Thyroid gland (tissue), 4 donors: ENCODE measurements at regions not wholly inside any gene's neighbourhood (a gene's known extent, or its start where the extent isn't known, plus 50 kb on each side); places are given as distances from the start of the nearest gene placed in this dataset.

ENCODE experiments used
- DNase-seq, 2 donors: peaks; one replicate each; pipeline ENCODE4 v3.0.0-alpha.2; 2019
- H3K27ac ChIP-seq, 3 donors: fragments of 200-600 bp; sonication (generic); 1 replicate in 2 of 3; 2 replicates in 1 of 3; pipeline ENCODE4 v1.5.1; 2016 to 2019; ENCODE audit warnings: mild to moderate bottlenecking in 1 of 3, moderate library complexity in 1 of 3
- H3K27me3 ChIP-seq: fragments of 200-600 bp; sonication (generic); one replicate; pipeline ENCODE4 v1.5.1; 2019
- H3K36me3 ChIP-seq, 2 donors: fragments of 200-600 bp; sonication (generic); one replicate each; pipeline ENCODE4 v1.5.1; 2016 to 2019
- H3K4me1 ChIP-seq, 2 donors: fragments of 200-600 bp; sonication (generic); one replicate each; pipeline ENCODE4 v1.5.1; 2017 to 2019
- H3K4me3 ChIP-seq, 3 donors: fragments of 200-600 bp; sonication (generic); replicated peaks in 1 of 3; 1 replicate in 2 of 3; 2 replicates in 1 of 3; pipeline ENCODE4 v1.5.1; 2016; ENCODE audit warnings: mild to moderate bottlenecking in 1 of 3
- H3K9me3 ChIP-seq: fragments of 200-600 bp; sonication (generic); one replicate; pipeline ENCODE4 v1.5.1; 2017
- POLR2A ChIP-seq, 2 donors: fragments of 450-650 bp; IDR thresholded peaks; one replicate each; pipeline ENCODE4 v1.6.1; 2017; ENCODE audit warnings: antibody characterized with exemption in 2 of 2, mild to moderate bottlenecking in 2 of 2, moderate library complexity in 1 of 2
- WGBS, 2 donors: methylation state at CpG; one replicate each; pipeline ENCODE4 v1.1.5; 2017; 5-methylcytosine and 5-hydroxymethylcytosine counted together
- intact Hi-C: fragments of 100-400 bp; cut with DNase I; formaldehyde crosslinking; loops from one replicate; pipeline ENCODE4 v1.15.1; 2023
- TF ChIP-seq, protein P1 (sequence below), 6 experiments: fragments of 200-600 bp in 3 of 6; fragments of 450-650 bp in 3 of 6; sonication (generic) in 3 of 6; IDR thresholded peaks; one replicate each; pipeline ENCODE4 v1.5.1; 2016 to 2019; ENCODE audit warnings: antibody characterized with exemption in 6 of 6, mild to moderate bottlenecking in 2 of 6, inconsistent platforms in 1 of 6, moderate library complexity in 1 of 6

- 81 to 88% methylated on average over 4 of the region's 4 CpGs for WGBS, 2 donors
- no peak for TF ChIP-seq POLR2A (IDR thresholded peaks at IDR 0.05)
- TF ChIP-seq, protein P1, sequence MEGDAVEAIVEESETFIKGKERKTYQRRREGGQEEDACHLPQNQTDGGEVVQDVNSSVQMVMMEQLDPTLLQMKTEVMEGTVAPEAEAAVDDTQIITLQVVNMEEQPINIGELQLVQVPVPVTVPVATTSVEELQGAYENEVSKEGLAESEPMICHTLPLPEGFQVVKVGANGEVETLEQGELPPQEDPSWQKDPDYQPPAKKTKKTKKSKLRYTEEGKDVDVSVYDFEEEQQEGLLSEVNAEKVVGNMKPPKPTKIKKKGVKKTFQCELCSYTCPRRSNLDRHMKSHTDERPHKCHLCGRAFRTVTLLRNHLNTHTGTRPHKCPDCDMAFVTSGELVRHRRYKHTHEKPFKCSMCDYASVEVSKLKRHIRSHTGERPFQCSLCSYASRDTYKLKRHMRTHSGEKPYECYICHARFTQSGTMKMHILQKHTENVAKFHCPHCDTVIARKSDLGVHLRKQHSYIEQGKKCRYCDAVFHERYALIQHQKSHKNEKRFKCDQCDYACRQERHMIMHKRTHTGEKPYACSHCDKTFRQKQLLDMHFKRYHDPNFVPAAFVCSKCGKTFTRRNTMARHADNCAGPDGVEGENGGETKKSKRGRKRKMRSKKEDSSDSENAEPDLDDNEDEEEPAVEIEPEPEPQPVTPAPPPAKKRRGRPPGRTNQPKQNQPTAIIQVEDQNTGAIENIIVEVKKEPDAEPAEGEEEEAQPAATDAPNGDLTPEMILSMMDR (IDR thresholded peaks at IDR 0.05) = no peak
- H3K27me3 ChIP-seq = no peaks in the 10 kb centered on the region
- H3K4me3 ChIP-seq = no peak overlapping the region
- DNase-seq = no peak
- no peaks in the 10 kb centered on the region for H3K36me3 ChIP-seq
- intact Hi-C loops = no loop called here
- no peak overlapping the region for H3K27ac ChIP-seq
- H3K4me1 ChIP-seq = no peaks in the 10 kb centered on the region
- H3K9me3 ChIP-seq = no peaks in the 10 kb centered on the region
Observed at GRCh38 chr2:155871940-155872339, 460.6 kb downstream of the NR4A2 start.

- H3K4me3 ChIP-seq = no peak overlapping the region
- TF ChIP-seq POLR2A (IDR thresholded peaks at IDR 0.05) = no peak
- TF ChIP-seq, protein P1 (IDR thresholded peaks at IDR 0.05) = no peak
- H3K4me1 ChIP-seq = no peaks in the 10 kb centered on the region
- H3K27ac ChIP-seq = no peak overlapping the region
- intact Hi-C loops = no loop called here
- H3K36me3 ChIP-seq = no peaks in the 10 kb centered on the region
- no peaks in the 10 kb centered on the region for H3K27me3 ChIP-seq
- 81 to 85% methylated on average over 3 of the region's 3 CpGs for WGBS, 2 donors
- no peaks in the 10 kb centered on the region for H3K9me3 ChIP-seq
- no peak for DNase-seq
Observed at GRCh38 chr2:155867564-155867963, 465.0 kb downstream of the NR4A2 start.

- H3K27ac ChIP-seq = no peak overlapping the region
- no peak for DNase-seq
- TF ChIP-seq POLR2A (IDR thresholded peaks at IDR 0.05) = no peak
- TF ChIP-seq, protein P1 (IDR thresholded peaks at IDR 0.05) = no peak
- H3K36me3 ChIP-seq = no peaks in the 10 kb centered on the region
- H3K4me1 ChIP-seq = no peaks in the 10 kb centered on the region
- intact Hi-C loops = no loop called here
- H3K4me3 ChIP-seq = no peak overlapping the region
- no peaks in the 10 kb centered on the region for H3K9me3 ChIP-seq
- 83 to 86% methylated on average over 5 of the region's 5 CpGs for WGBS, 2 donors
- no peaks in the 10 kb centered on the region for H3K27me3 ChIP-seq
Observed at GRCh38 chr2:155866477-155866876, 466.0 kb downstream of the NR4A2 start.

- intact Hi-C loops = no loop called here
- Histone ChIP-seq H3K36me3 (no peaks in the 10 kb centered on the region), H3K4me3 (no peak overlapping the region), H3K27me3 (no peaks in the 10 kb centered on the region), H3K27ac (no peak overlapping the region), H3K4me1 (no peaks in the 10 kb centered on the region), H3K9me3 (no peaks in the 10 kb centered on the region)
- DNase-seq = no peak
- 90 to 94% methylated on average over 1 of the region's 1 CpG for WGBS, 2 donors
- no peak for TF ChIP-seq POLR2A (IDR thresholded peaks at IDR 0.05)
- TF ChIP-seq, protein P1 (IDR thresholded peaks at IDR 0.05) = no peak
Observed at GRCh38 chr2:155852156-155852555, 480.4 kb downstream of the NR4A2 start.

GRCh38 chr2:155846259-155846658 is 486.3 kb downstream of the NR4A2 start:
- no peak for TF ChIP-seq POLR2A (IDR thresholded peaks at IDR 0.05)
- TF ChIP-seq, protein P1 (IDR thresholded peaks at IDR 0.05) = no peak
- H3K36me3 ChIP-seq = no peaks in the 10 kb centered on the region
- no peak for DNase-seq
- no peaks in the 10 kb centered on the region for H3K27me3 ChIP-seq
- no peak overlapping the region for H3K4me3 ChIP-seq
- H3K27ac ChIP-seq = no peak overlapping the region
- intact Hi-C loops = no loop called here
- no peaks in the 10 kb centered on the region for H3K9me3 ChIP-seq
- H3K4me1 ChIP-seq = no peaks in the 10 kb centered on the region
